HCT116 (cell line): ENCODE measurements at regions not wholly inside any gene's neighbourhood (a gene's known extent, or its start where the extent isn't known, plus 50 kb on each side); places are given as distances from the start of the nearest gene placed in this dataset.
A peak's percentile ranks its signal among the peaks of the same experiment; 100 is the strongest.

ENCODE experiments used
- POLR2AphosphoS5 ChIP-seq: IDR thresholded peaks from 2 replicates; pipeline ENCODE4 v1.6.1; 2011; ENCODE audit warnings: mild to moderate bottlenecking, low read depth, low read length, moderate library complexity
- ZNF274 ChIP-seq: fragments of 200-500 bp; sonication (Bioruptor generic); IDR thresholded peaks from 2 replicates; pipeline ENCODE4 v1.6.1; 2014; ENCODE audit warnings: mild to moderate bottlenecking, low read depth, low read length, inconsistent platforms
- TF ChIP-seq, protein P1 (sequence below), 3 experiments: fragments of 200-600 bp in 1 of 3; sonication (generic) in 1 of 3; IDR thresholded peaks in 2 of 3; conservative IDR thresholded peaks in 1 of 3; 2 replicates each; pipeline ENCODE4 v1.5.1; 2012 to 2017; ENCODE audit warnings: low read depth in 2 of 3, low read length in 2 of 3, antibody characterized with exemption in 1 of 3, borderline replicate concordance in 1 of 3, control low read depth in 1 of 3, mild to moderate bottlenecking in 1 of 3, mixed read lengths in 1 of 3, mixed run types in 1 of 3, moderate library complexity in 1 of 3; ENCODE audit not compliant: insufficient read depth in 1 of 3
- TF ChIP-seq, protein P2 (sequence below): IDR thresholded peaks from 2 replicates; pipeline ENCODE4 v1.6.1; 2012

DNA sequence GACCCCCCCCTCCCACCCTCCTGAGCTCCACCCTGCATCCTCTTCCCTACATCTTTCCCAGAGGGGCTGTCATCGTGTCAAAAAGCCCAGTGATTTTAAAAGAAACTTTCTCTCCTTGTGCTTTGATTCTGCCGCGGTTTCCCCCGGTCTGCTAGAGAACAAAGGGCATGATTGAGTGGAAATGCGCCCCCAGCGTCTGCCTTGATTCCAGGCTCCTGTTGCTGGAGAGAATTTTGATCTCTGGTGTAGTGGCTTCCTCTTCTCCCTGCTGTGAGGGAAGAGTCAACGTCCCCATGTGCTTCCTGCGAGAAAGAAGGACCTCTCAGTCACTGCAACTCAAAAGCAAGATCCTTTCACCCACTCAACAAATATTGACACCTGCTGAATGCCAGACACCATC lies 61.9 kb upstream of the RAPGEF1 start:
- no peak for TF ChIP-seq ZNF274
- TF ChIP-seq, protein P1, sequence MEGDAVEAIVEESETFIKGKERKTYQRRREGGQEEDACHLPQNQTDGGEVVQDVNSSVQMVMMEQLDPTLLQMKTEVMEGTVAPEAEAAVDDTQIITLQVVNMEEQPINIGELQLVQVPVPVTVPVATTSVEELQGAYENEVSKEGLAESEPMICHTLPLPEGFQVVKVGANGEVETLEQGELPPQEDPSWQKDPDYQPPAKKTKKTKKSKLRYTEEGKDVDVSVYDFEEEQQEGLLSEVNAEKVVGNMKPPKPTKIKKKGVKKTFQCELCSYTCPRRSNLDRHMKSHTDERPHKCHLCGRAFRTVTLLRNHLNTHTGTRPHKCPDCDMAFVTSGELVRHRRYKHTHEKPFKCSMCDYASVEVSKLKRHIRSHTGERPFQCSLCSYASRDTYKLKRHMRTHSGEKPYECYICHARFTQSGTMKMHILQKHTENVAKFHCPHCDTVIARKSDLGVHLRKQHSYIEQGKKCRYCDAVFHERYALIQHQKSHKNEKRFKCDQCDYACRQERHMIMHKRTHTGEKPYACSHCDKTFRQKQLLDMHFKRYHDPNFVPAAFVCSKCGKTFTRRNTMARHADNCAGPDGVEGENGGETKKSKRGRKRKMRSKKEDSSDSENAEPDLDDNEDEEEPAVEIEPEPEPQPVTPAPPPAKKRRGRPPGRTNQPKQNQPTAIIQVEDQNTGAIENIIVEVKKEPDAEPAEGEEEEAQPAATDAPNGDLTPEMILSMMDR (IDR thresholded peaks at IDR 0.05 in 2 of 3, conservative IDR thresholded peaks at IDR 0.05 in 1 of 3; ENCODE audit: borderline replicate concordance in 1 of 3, insufficient read depth in 1 of 3, low read depth in 2 of 3, low read length in 2 of 3), result peak in 2 of 3 experiments; percentile 18 to 20; a peak in 1 of 6 replicates
- TF ChIP-seq, protein P2, sequence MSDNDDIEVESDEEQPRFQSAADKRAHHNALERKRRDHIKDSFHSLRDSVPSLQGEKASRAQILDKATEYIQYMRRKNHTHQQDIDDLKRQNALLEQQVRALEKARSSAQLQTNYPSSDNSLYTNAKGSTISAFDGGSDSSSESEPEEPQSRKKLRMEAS, result no peak
- TF ChIP-seq POLR2AphosphoS5, result no peak
